CD14-positive monocyte (primary cell): ENCODE measurements at regions not wholly inside any gene's neighbourhood (a gene's known extent, or its start where the extent isn't known, plus 50 kb on each side); places are given as distances from the start of the nearest gene placed in this dataset.

Source experiments
- DNase-seq, 3 donors: peaks; one replicate each; pipeline ENCODE4 v3.0.0-alpha.2; 2011 to 2022
- H2AFZ ChIP-seq: 2 replicates; pipeline ENCODE4 v1.6.0; 2012; ENCODE audit warnings: mild to moderate bottlenecking, low read depth, low read length, inconsistent platforms; ENCODE audit not compliant: insufficient read depth, poor library complexity, severe bottlenecking
- H3K27ac ChIP-seq, 2 donors: 1 replicate in 1 of 2; 2 replicates in 1 of 2; pipeline ENCODE4 v1.5.1; 2012 to 2013; ENCODE audit warnings: low read length in 2 of 2, control low read depth in 1 of 2, inconsistent platforms in 1 of 2, low read depth in 1 of 2, mild to moderate bottlenecking in 1 of 2
- H3K27me3 ChIP-seq, 2 donors: one replicate each; pipeline versions ENCODE4 v1.6.0 to v1.6.1; 2011 to 2013; ENCODE audit warnings: low read length in 2 of 2; ENCODE audit not compliant: control insufficient read depth in 2 of 2, insufficient read depth in 2 of 2
- H3K36me3 ChIP-seq, 2 donors: replicated peaks in 1 of 2; 1 replicate in 1 of 2; 2 replicates in 1 of 2; pipeline versions ENCODE4 v1.5.1 to v1.6.1; 2012 to 2013; ENCODE audit warnings: low read length in 2 of 2, control low read depth in 1 of 2, inconsistent platforms in 1 of 2, mild to moderate bottlenecking in 1 of 2; ENCODE audit not compliant: insufficient read depth in 2 of 2, control insufficient read depth in 1 of 2
- H3K4me1 ChIP-seq, 2 donors: 1 replicate in 1 of 2; 2 replicates in 1 of 2; pipeline versions ENCODE4 v1.5.1 to v1.6.1; 2012 to 2013; ENCODE audit warnings: low read length in 2 of 2, control low read depth in 1 of 2, inconsistent platforms in 1 of 2, mild to moderate bottlenecking in 1 of 2, moderate library complexity in 1 of 2; ENCODE audit not compliant: insufficient read depth in 2 of 2, control insufficient read depth in 1 of 2
- H3K4me2 ChIP-seq: replicated peaks from 2 replicates; pipeline ENCODE3; 2012; ENCODE audit warnings: low read length, moderate library complexity, mild to moderate bottlenecking; ENCODE audit not compliant: poor library complexity, severe bottlenecking; ENCODE audit errors: extremely low read depth
- H3K4me3 ChIP-seq, 3 experiments: fragments of 200-600 bp in 1 of 3; sonication (generic) in 1 of 3; replicated peaks in 1 of 3; 1 replicate in 2 of 3; 2 replicates in 1 of 3; pipeline ENCODE4 v1.5.1; 2011 to 2013; ENCODE audit warnings: low read length in 3 of 3, mild to moderate bottlenecking in 3 of 3, control low read depth in 2 of 3, low read depth in 2 of 3, inconsistent platforms in 1 of 3, moderate library complexity in 1 of 3
- H3K79me2 ChIP-seq: 2 replicates; pipeline ENCODE4 v1.6.0; 2012; ENCODE audit warnings: mild to moderate bottlenecking, control low read depth, inconsistent platforms, low read length, moderate library complexity; ENCODE audit not compliant: insufficient read depth
- H3K9ac ChIP-seq: 2 replicates; pipeline ENCODE4 v1.6.0; 2017; ENCODE audit warnings: low read length, mild to moderate bottlenecking; ENCODE audit not compliant: insufficient read depth, poor library complexity, severe bottlenecking
- H3K9me3 ChIP-seq, 2 donors: replicated peaks in 1 of 2; 1 replicate in 1 of 2; 2 replicates in 1 of 2; pipeline versions ENCODE4 v1.5.1 to v1.6.1; 2012 to 2013; ENCODE audit warnings: low read length in 2 of 2, control low read depth in 1 of 2; ENCODE audit not compliant: control insufficient read depth in 1 of 2, insufficient read depth in 1 of 2
- H4K20me1 ChIP-seq: 2 replicates; pipeline ENCODE4 v1.6.0; 2012; ENCODE audit warnings: mild to moderate bottlenecking, low read length, control low read depth, moderate library complexity; ENCODE audit not compliant: insufficient read depth
- H3K27ac Mint-ChIP-seq, 7 donors: one replicate each; pipeline ENCODE4 v1.8.0; 2020; ENCODE audit warnings: mild to moderate bottlenecking in 7 of 7, mixed read lengths in 7 of 7, moderate library complexity in 6 of 7, inconsistent platforms in 2 of 7
- H3K27me3 Mint-ChIP-seq, 3 donors: one replicate each; pipeline ENCODE4 v1.8.0; 2021 to 2022; ENCODE audit warnings: low read depth in 3 of 3, mild to moderate bottlenecking in 3 of 3, mixed read lengths in 3 of 3, moderate library complexity in 3 of 3, inconsistent platforms in 1 of 3
- H3K36me3 Mint-ChIP-seq, 2 donors: one replicate each; pipeline ENCODE4 v1.8.0; 2020; ENCODE audit warnings: mixed read lengths in 2 of 2, inconsistent platforms in 1 of 2, mild to moderate bottlenecking in 1 of 2
- H3K4me1 Mint-ChIP-seq: one replicate; pipeline ENCODE4 v1.8.0; 2020; ENCODE audit warnings: mild to moderate bottlenecking, mixed read lengths
- H3K4me3 Mint-ChIP-seq, 2 donors: one replicate each; pipeline ENCODE4 v1.8.0; 2020; ENCODE audit warnings: mild to moderate bottlenecking in 2 of 2, mixed read lengths in 2 of 2, moderate library complexity in 1 of 2
- H3K9me3 Mint-ChIP-seq, 7 donors: one replicate each; pipeline ENCODE4 v1.8.0; 2020 to 2022; ENCODE audit warnings: mixed read lengths in 7 of 7, mild to moderate bottlenecking in 6 of 7, moderate library complexity in 6 of 7, inconsistent platforms in 2 of 7
- CTCF ChIP-seq: fragments of 200-600 bp; IDR thresholded peaks from one replicate; pipeline ENCODE4 v1.8.0; 2022; ENCODE audit warnings: antibody characterized with exemption, mild to moderate bottlenecking
- WGBS: methylation state at CpG from one replicate; pipeline ENCODE4 v1.1.5; 2013; ENCODE audit warnings: missing lambda C conversion rate; ENCODE audit not compliant: insufficient coverage; 5-methylcytosine and 5-hydroxymethylcytosine counted together
- intact Hi-C, 2 donors: fragments of 100-400 bp; cut with micrococcal nuclease; formaldehyde crosslinking; loops; one replicate each; pipeline versions ENCODE4 v1.15.0 to v1.15.1; 2023

- H3K4me3 Mint-ChIP-seq: no peak overlapping the region
- H3K79me2 ChIP-seq: no peaks in the 10 kb centered on the region
- peaks cover 0 to 7% (median 3%) of the 10 kb centered on the region in 7 donors for H3K9me3 Mint-ChIP-seq
- intact Hi-C loops: no loop called here
- no peak for TF ChIP-seq CTCF
- no peak overlapping the region for H3K27ac Mint-ChIP-seq
- H3K9me3 ChIP-seq: peaks cover 0 to 2% of the 10 kb centered on the region in 2 donors
- no peak overlapping the region for H3K4me3 ChIP-seq
- no peak overlapping the region for H2AFZ ChIP-seq
- peaks cover 1 to 8% (median 5%) of the 10 kb centered on the region in 3 donors for H3K27me3 Mint-ChIP-seq
- DNase-seq: no peak
- H3K36me3 Mint-ChIP-seq: no peaks in the 10 kb centered on the region
- no peaks in the 10 kb centered on the region for H3K4me1 ChIP-seq
- no peaks in the 10 kb centered on the region for H3K36me3 ChIP-seq
- H3K4me1 Mint-ChIP-seq: no peaks in the 10 kb centered on the region
- no peaks in the 10 kb centered on the region for H4K20me1 ChIP-seq
- H3K27ac ChIP-seq: no peak overlapping the region
- H3K9ac ChIP-seq: no peak overlapping the region
- no peaks in the 10 kb centered on the region for H3K27me3 ChIP-seq
- no peak overlapping the region for H3K4me2 ChIP-seq
- 81% methylated on average over 6 of the region's 9 CpGs for WGBS
Observed at GRCh38 chr1:29394521-29395225, 158.4 kb downstream of the PTPRU start.

DNA sequence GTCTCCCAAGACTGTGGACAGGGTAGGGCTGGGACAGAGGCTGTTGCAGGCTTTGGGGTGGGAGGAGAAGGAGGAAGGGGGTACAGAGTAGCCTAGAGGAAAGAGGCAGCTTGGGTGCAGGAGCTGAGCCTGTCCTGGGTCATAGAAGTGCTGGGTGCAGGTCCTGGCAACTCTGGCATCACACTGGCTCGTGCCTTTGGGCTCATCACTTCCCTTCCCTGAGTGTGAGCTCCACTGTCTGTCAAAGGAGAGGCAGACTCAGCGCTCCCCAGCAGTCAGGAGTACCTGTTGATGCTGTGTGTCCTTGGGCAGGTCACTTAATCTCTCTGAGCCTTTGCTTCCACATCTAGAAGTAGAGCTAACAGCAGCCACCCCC lies 157.1 kb downstream of the PTPRU start:
- H3K4me3 Mint-ChIP-seq: no peak overlapping the region
- H3K27ac ChIP-seq: no peak overlapping the region
- peaks cover 0 to 1% (median 0%) of the 10 kb centered on the region in 7 donors for H3K9me3 Mint-ChIP-seq
- no peaks in the 10 kb centered on the region for H3K36me3 Mint-ChIP-seq
- 72% methylated on average over 2 of the region's 2 CpGs for WGBS
- H4K20me1 ChIP-seq: no peaks in the 10 kb centered on the region
- H2AFZ ChIP-seq: no peak overlapping the region
- H3K79me2 ChIP-seq: no peaks in the 10 kb centered on the region
- no peaks in the 10 kb centered on the region for H3K4me1 Mint-ChIP-seq
- H3K9ac ChIP-seq: no peak overlapping the region
- H3K36me3 ChIP-seq: no peaks in the 10 kb centered on the region
- H3K27me3 ChIP-seq: no peaks in the 10 kb centered on the region
- H3K9me3 ChIP-seq: no peaks in the 10 kb centered on the region
- no peak for TF ChIP-seq CTCF
- DNase-seq: no peak
- H3K4me1 ChIP-seq: no peaks in the 10 kb centered on the region
- peaks cover 1 to 5% (median 2%) of the 10 kb centered on the region in 3 donors for H3K27me3 Mint-ChIP-seq
- H3K27ac Mint-ChIP-seq: no peak overlapping the region
- intact Hi-C loops: no loop called here
- H3K4me2 ChIP-seq: no peak overlapping the region
- no peak overlapping the region for H3K4me3 ChIP-seq
